Loucy (cell line): ENCODE measurements at regions not wholly inside any gene's neighbourhood (a gene's known extent, or its start where the extent isn't known, plus 50 kb on each side); places are given as distances from the start of the nearest gene placed in this dataset.

Experiments
- H2AFZ ChIP-seq: fragments of 200-600 bp; sonication (generic); 2 replicates; pipeline ENCODE4 v1.6.0; 2016; ENCODE audit warnings: antibody characterized with exemption, mild to moderate bottlenecking, low read length, moderate library complexity
- H3F3A ChIP-seq: fragments of 200-600 bp; 2 replicates; pipeline ENCODE4 v1.6.0; 2016; ENCODE audit warnings: antibody characterized with exemption, low read depth, mild to moderate bottlenecking
- H3K27me3 ChIP-seq: fragments of 200-600 bp; sonication (generic); 2 replicates; pipeline ENCODE4 v1.6.1; 2014; ENCODE audit warnings: low read length, mild to moderate bottlenecking; ENCODE audit not compliant: insufficient read depth, poor library complexity, severe bottlenecking
- H3K36me3 ChIP-seq: fragments of 200-600 bp; sonication (generic); 2 replicates; pipeline ENCODE4 v1.6.1; 2016; ENCODE audit warnings: low read length; ENCODE audit not compliant: insufficient read depth
- H3K4me1 ChIP-seq: fragments of 200-600 bp; sonication (generic); 2 replicates; pipeline ENCODE4 v1.5.1; 2014; ENCODE audit warnings: low read length, mild to moderate bottlenecking; ENCODE audit not compliant: insufficient read depth, poor library complexity, severe bottlenecking
- H3K4me2 ChIP-seq: fragments of 200-600 bp; sonication (generic); 2 replicates; pipeline ENCODE4 v1.6.0; 2014; ENCODE audit warnings: antibody characterized with exemption, low read length, low read depth, mild to moderate bottlenecking; ENCODE audit not compliant: poor library complexity, severe bottlenecking
- H3K4me3 ChIP-seq: fragments of 200-600 bp; sonication (generic); 2 replicates; pipeline ENCODE4 v1.5.1; 2014; ENCODE audit warnings: low read length, mild to moderate bottlenecking, mixed read lengths; ENCODE audit not compliant: poor library complexity, severe bottlenecking
- H3K79me2 ChIP-seq: fragments of 200-600 bp; sonication (generic); 2 replicates; pipeline ENCODE4 v1.6.1; 2014; ENCODE audit warnings: low read length; ENCODE audit not compliant: insufficient read depth
- H3K9ac ChIP-seq: fragments of 200-600 bp; sonication (generic); 2 replicates; pipeline ENCODE4 v1.6.0; 2014; ENCODE audit warnings: mild to moderate bottlenecking, low read depth, low read length, moderate library complexity; ENCODE audit not compliant: poor library complexity, severe bottlenecking
- H3K9me2 ChIP-seq: fragments of 200-600 bp; sonication (generic); replicated peaks from 2 replicates; pipeline ENCODE4 v1.6.1; 2016; ENCODE audit warnings: low read depth, low read length, mixed read lengths
- H3K9me3 ChIP-seq: fragments of 200-600 bp; sonication (generic); 2 replicates; pipeline ENCODE4 v1.6.1; 2014; ENCODE audit warnings: mild to moderate bottlenecking, antibody characterized with exemption, low read length, low read depth; ENCODE audit not compliant: insufficient read depth
- H4K20me1 ChIP-seq: fragments of 200-600 bp; sonication (generic); 2 replicates; pipeline ENCODE4 v1.6.0; 2014; ENCODE audit warnings: antibody characterized with exemption, low read length, mild to moderate bottlenecking; ENCODE audit not compliant: insufficient read depth, poor library complexity, severe bottlenecking
- CTCF ChIP-seq: fragments of 200-600 bp; sonication (generic); conservative IDR thresholded peaks from 2 replicates; pipeline ENCODE4 v1.5.1; 2014; ENCODE audit warnings: mild to moderate bottlenecking, antibody characterized with exemption, low read length
- EZH2phosphoT487 ChIP-seq: fragments of 200-600 bp; IDR thresholded peaks from 2 replicates; pipeline ENCODE4 v1.6.1; 2018; ENCODE audit warnings: antibody characterized with exemption, mild to moderate bottlenecking, moderate library complexity, borderline replicate concordance

- Histone ChIP-seq H4K20me1 (no peaks in the 10 kb centered on the region), H3K9me2 (no peaks in the 10 kb centered on the region), H3K4me3 (no peak overlapping the region), H3K36me3 (no peaks in the 10 kb centered on the region), H2AFZ (no peak overlapping the region), H3K9me3 (no peaks in the 10 kb centered on the region), H3K4me2 (no peak overlapping the region), H3K79me2 (no peaks in the 10 kb centered on the region), H3F3A (no peaks in the 10 kb centered on the region), H3K4me1 (peaks cover 4% of the 10 kb centered on the region), H3K27me3 (no peaks in the 10 kb centered on the region), H3K9ac (no peak overlapping the region)
- TF ChIP-seq EZH2phosphoT487 (no peak), CTCF (no peak)
These were observed 92.9 kb downstream of the TXNL1 start for GRCh38 chr18:56545464-56545863.

- H3K4me2 ChIP-seq, result no peak overlapping the region
- no peak overlapping the region for H2AFZ ChIP-seq
- no peaks in the 10 kb centered on the region for H3K27me3 ChIP-seq
- H3K4me3 ChIP-seq, result no peak overlapping the region
- no peaks in the 10 kb centered on the region for H3F3A ChIP-seq
- TF ChIP-seq CTCF (no peak), EZH2phosphoT487 (no peak)
- H3K9ac ChIP-seq, result no peak overlapping the region
- no peaks in the 10 kb centered on the region for H3K36me3 ChIP-seq
- H3K9me3 ChIP-seq, result no peaks in the 10 kb centered on the region
- no peaks in the 10 kb centered on the region for H3K9me2 ChIP-seq
- H3K79me2 ChIP-seq, result no peaks in the 10 kb centered on the region
- H4K20me1 ChIP-seq, result no peaks in the 10 kb centered on the region
- H3K4me1 ChIP-seq, result peaks cover 4% of the 10 kb centered on the region
These were observed 95.9 kb downstream of the TXNL1 start for GRCh38 chr18:56542476-56542875.

GRCh38 chr18:56541793-56542192 lies 96.6 kb downstream of the TXNL1 start:
- H3K4me3 ChIP-seq, result no peak overlapping the region

More at GRCh38 chr18:56541793-56542192, 96.6 kb downstream of the TXNL1 start:
- Histone ChIP-seq H3K4me2 (peak overlapping the region; percentile 35), H3K4me1 (peaks cover 4% of the 10 kb centered on the region), H3K9me2 (no peaks in the 10 kb centered on the region), H3K27me3 (no peaks in the 10 kb centered on the region), H4K20me1 (no peaks in the 10 kb centered on the region), H3K79me2 (no peaks in the 10 kb centered on the region), H2AFZ (peak overlapping the region; percentile 63; the same call in 1 of the 2 replicates), H3F3A (no peaks in the 10 kb centered on the region), H3K9ac (no peak overlapping the region), H3K36me3 (no peaks in the 10 kb centered on the region), H3K9me3 (no peaks in the 10 kb centered on the region)
- TF ChIP-seq CTCF (no peak), EZH2phosphoT487 (no peak)
